ENCODE measurements at regions not wholly inside any gene's neighbourhood (a gene's known extent, or its start where the extent isn't known, plus 50 kb on each side); places are given as distances from the start of the nearest gene placed in this dataset.

- 28% methylated on average over 10 of the region's 14 CpGs for WGBS (ENCODE audit: low lambda C conversion rate)
- intact Hi-C loops (cut with micrococcal nuclease; ENCODE audit: unreplicated experiment) = no loop called here
- H3K36me3 ChIP-seq (replicated peaks in 1 of 2; ENCODE audit: control insufficient read depth in 1 of 2, insufficient read depth in 2 of 2, low read length in 2 of 2) = no peaks in the 10 kb centered on the region
- H3K27ac ChIP-seq (ENCODE audit: extremely low read length, insufficient read depth, low read length) = no peak overlapping the region
- no peaks in the 10 kb centered on the region for H3K9me3 ChIP-seq (ENCODE audit: low read length)
- peaks cover 0 to 32% of the 10 kb centered on the region in 2 experiments; a peak in 4 of 5 replicates for H3K27me3 ChIP-seq (ENCODE audit: control insufficient read depth in 1 of 2, insufficient read depth in 2 of 2, low read length in 2 of 2)
- CTCF ChIA-PET (ENCODE audit: low intra/inter-chr PET ratio, low total read pairs) = no interaction called here
- no peaks in the 10 kb centered on the region for H3K4me1 ChIP-seq (ENCODE audit: insufficient read depth, low read length)
- H3K79me2 ChIP-seq (ENCODE audit: insufficient read depth, low read length) = no peaks in the 10 kb centered on the region
- in situ Hi-C loops (cut with HindIII; ENCODE audit: extremely low pct_ligation_motif_present, low pct_unique_long_range_greater_than_20kb) = no loop called here
- no peak overlapping the region for H3K4me3 ChIP-seq (replicated peaks in 1 of 3; ENCODE audit: insufficient read depth in 1 of 3, low read depth in 2 of 3, low read length in 3 of 3)
- ATAC-seq (no peak), DNase-seq (ENCODE audit: low spot score) (no peak), FAIRE-seq (no peak)
- POLR2A ChIA-PET = no interaction called here
- H2AFZ ChIP-seq (ENCODE audit: low read length) = no peak overlapping the region
- H3K4me2 ChIP-seq (ENCODE audit: low read depth, low read length) = no peak overlapping the region
- no peak overlapping the region for H3K9ac ChIP-seq (ENCODE audit: insufficient read depth, low read depth, low read length)
- no peaks in the 10 kb centered on the region for H4K20me1 ChIP-seq (ENCODE audit: insufficient read depth, low read length)
- no TSS peak for BruUV-seq (replicated peaks)
- TF ChIP-seq, protein P1, sequence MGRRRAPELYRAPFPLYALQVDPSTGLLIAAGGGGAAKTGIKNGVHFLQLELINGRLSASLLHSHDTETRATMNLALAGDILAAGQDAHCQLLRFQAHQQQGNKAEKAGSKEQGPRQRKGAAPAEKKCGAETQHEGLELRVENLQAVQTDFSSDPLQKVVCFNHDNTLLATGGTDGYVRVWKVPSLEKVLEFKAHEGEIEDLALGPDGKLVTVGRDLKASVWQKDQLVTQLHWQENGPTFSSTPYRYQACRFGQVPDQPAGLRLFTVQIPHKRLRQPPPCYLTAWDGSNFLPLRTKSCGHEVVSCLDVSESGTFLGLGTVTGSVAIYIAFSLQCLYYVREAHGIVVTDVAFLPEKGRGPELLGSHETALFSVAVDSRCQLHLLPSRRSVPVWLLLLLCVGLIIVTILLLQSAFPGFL (CRISPR knock-in tag; IDR thresholded peaks at IDR 0.05) = no peak
- no peak for TF ChIP-seq PAXIP1 (CRISPR knock-in tag; conservative IDR thresholded peaks at IDR 0.05)
- no peak for TF ChIP-seq HHEX (CRISPR knock-in tag; IDR thresholded peaks at IDR 0.05)
- TF ChIP-seq ZNF143 (CRISPR knock-in tag; IDR thresholded peaks at IDR 0.05) = no peak
- TF ChIP-seq ZNF431 (CRISPR knock-in tag; IDR thresholded peaks at IDR 0.05; ENCODE audit: borderline replicate concordance, low read depth) = no peak
Measured at GRCh38 chr2:422676-423435, 135.0 kb upstream of the ALKAL2 start.

All from HepG2 (cell line).